ENCODE measurements at regions not wholly inside any gene's neighbourhood (a gene's known extent, or its start where the extent isn't known, plus 50 kb on each side); places are given as distances from the start of the nearest gene placed in this dataset.

- Histone ChIP-seq H2BK12ac (ENCODE audit: low read length) (no peak overlapping the region), H4K8ac (ENCODE audit: low read depth, low read length) (no peak overlapping the region), H2AK5ac (ENCODE audit: low read depth, low read length) (no peak overlapping the region), H2BK5ac (ENCODE audit: low read length) (no peak overlapping the region), H3K79me1 (ENCODE audit: low read depth, low read length) (no peaks in the 10 kb centered on the region), H2BK120ac (ENCODE audit: low read depth, low read length) (no peak overlapping the region), H4K91ac (ENCODE audit: low read depth, low read length, poor library complexity) (no peak overlapping the region), H3K4me3 (ENCODE audit: low read length in 2 of 2) (no peak overlapping the region), H3K4ac (ENCODE audit: low read length) (no peak overlapping the region), H3K14ac (ENCODE audit: low read length) (no peak overlapping the region), H3K9ac (ENCODE audit: low read depth, low read length, poor library complexity) (no peak overlapping the region), H3K27me3 (ENCODE audit: control insufficient read depth in 3 of 3, insufficient read depth in 3 of 3, low read depth in 1 of 3, low read length in 3 of 3) (no peaks in the 10 kb centered on the region), H2BK15ac (ENCODE audit: low read length) (no peak overlapping the region), H3K4me1 (ENCODE audit: control insufficient read depth in 2 of 2, insufficient read depth in 1 of 2, low read depth in 1 of 2, low read length in 2 of 2) (peaks cover 0 to 7% of the 10 kb centered on the region in 2 donors), H3K23ac (ENCODE audit: low read depth, low read length, poor library complexity) (no peak overlapping the region), H3K4me2 (ENCODE audit: insufficient read depth, low read length, poor library complexity, severe bottlenecking) (no peak overlapping the region), H3K9me3 (replicated peaks in 1 of 2; ENCODE audit: control insufficient read depth in 2 of 2, insufficient read depth in 1 of 2, low read depth in 1 of 2, low read length in 2 of 2) (no peaks in the 10 kb centered on the region), H3K18ac (ENCODE audit: low read length) (no peak overlapping the region), H3K27ac (replicated peaks; ENCODE audit: low read length) (no peak overlapping the region), H2AFZ (ENCODE audit: low read length) (no peak overlapping the region), H3K36me3 (replicated peaks in 1 of 2; ENCODE audit: control insufficient read depth in 2 of 2, insufficient read depth in 2 of 2, low read length in 2 of 2) (no peaks in the 10 kb centered on the region)
- no CpG with 5 or more reads among the region's 8 CpGs for WGBS, 2 donors (ENCODE audit: extremely low coverage in 2 of 2, insufficient read length in 2 of 2, insufficient replicate concordance in 1 of 2)
- no peak for DNase-seq (ENCODE audit: low spot score)
These were observed 469.4 kb downstream of the FOXO1 start for GRCh38 chr13:40197049-40197448.

- Histone ChIP-seq H3K4me2 (ENCODE audit: insufficient read depth, low read length, poor library complexity, severe bottlenecking) (no peak overlapping the region), H3K27ac (replicated peaks; ENCODE audit: low read length) (no peak overlapping the region), H3K23ac (ENCODE audit: low read depth, low read length, poor library complexity) (no peak overlapping the region), H3K18ac (ENCODE audit: low read length) (no peak overlapping the region), H2BK15ac (ENCODE audit: low read length) (no peak overlapping the region), H2BK5ac (ENCODE audit: low read length) (no peak overlapping the region), H3K27me3 (ENCODE audit: control insufficient read depth in 3 of 3, insufficient read depth in 3 of 3, low read depth in 1 of 3, low read length in 3 of 3) (no peaks in the 10 kb centered on the region), H3K4me1 (ENCODE audit: control insufficient read depth in 2 of 2, insufficient read depth in 1 of 2, low read depth in 1 of 2, low read length in 2 of 2) (peaks cover 0 to 5% of the 10 kb centered on the region in 2 donors), H3K36me3 (replicated peaks in 1 of 2; ENCODE audit: control insufficient read depth in 2 of 2, insufficient read depth in 2 of 2, low read length in 2 of 2) (no peaks in the 10 kb centered on the region), H3K14ac (ENCODE audit: low read length) (no peak overlapping the region), H2BK12ac (ENCODE audit: low read length) (no peak overlapping the region), H3K4me3 (ENCODE audit: low read length in 2 of 2) (no peak overlapping the region), H2AK5ac (ENCODE audit: low read depth, low read length) (no peak overlapping the region), H3K79me1 (ENCODE audit: low read depth, low read length) (no peaks in the 10 kb centered on the region), H2BK120ac (ENCODE audit: low read depth, low read length) (no peak overlapping the region), H3K9me3 (replicated peaks in 1 of 2; ENCODE audit: control insufficient read depth in 2 of 2, insufficient read depth in 1 of 2, low read depth in 1 of 2, low read length in 2 of 2) (no peaks in the 10 kb centered on the region), H4K8ac (ENCODE audit: low read depth, low read length) (no peak overlapping the region), H3K4ac (ENCODE audit: low read length) (no peak overlapping the region), H2AFZ (ENCODE audit: low read length) (no peak overlapping the region), H4K91ac (ENCODE audit: low read depth, low read length, poor library complexity) (no peak overlapping the region), H3K9ac (ENCODE audit: low read depth, low read length, poor library complexity) (no peak overlapping the region)
- WGBS, 2 donors (ENCODE audit: extremely low coverage in 2 of 2, insufficient read length in 2 of 2, insufficient replicate concordance in 1 of 2): no CpG with 5 or more reads among the region's 4 CpGs
- DNase-seq (ENCODE audit: low spot score): no peak
These were observed 468.4 kb downstream of the FOXO1 start for GRCh38 chr13:40197936-40198595.

- WGBS, 2 donors (ENCODE audit: extremely low coverage in 2 of 2, insufficient read length in 2 of 2, insufficient replicate concordance in 1 of 2): no CpG with 5 or more reads among the region's 2 CpGs
- no peak overlapping the region for H3K4me3 ChIP-seq (ENCODE audit: low read length in 2 of 2)
- no peak overlapping the region for H2AK5ac ChIP-seq (ENCODE audit: low read depth, low read length)
These were observed 466.0 kb downstream of the FOXO1 start for GRCh38 chr13:40200273-40200978.

GRCh38 chr13:40204246-40204645 lies 462.2 kb downstream of the FOXO1 start:
- Histone ChIP-seq H3K36me3 (replicated peaks in 1 of 2; ENCODE audit: control insufficient read depth in 2 of 2, insufficient read depth in 2 of 2, low read length in 2 of 2) (no peaks in the 10 kb centered on the region), H4K91ac (ENCODE audit: low read depth, low read length, poor library complexity) (no peak overlapping the region), H2AFZ (ENCODE audit: low read length) (no peak overlapping the region), H2BK15ac (ENCODE audit: low read length) (no peak overlapping the region), H3K27ac (replicated peaks; ENCODE audit: low read length) (no peak overlapping the region), H4K8ac (ENCODE audit: low read depth, low read length) (no peak overlapping the region), H3K27me3 (ENCODE audit: control insufficient read depth in 3 of 3, insufficient read depth in 3 of 3, low read depth in 1 of 3, low read length in 3 of 3) (no peaks in the 10 kb centered on the region), H2AK5ac (ENCODE audit: low read depth, low read length) (no peak overlapping the region), H2BK120ac (ENCODE audit: low read depth, low read length) (no peak overlapping the region), H3K4me1 (ENCODE audit: control insufficient read depth in 2 of 2, insufficient read depth in 1 of 2, low read depth in 1 of 2, low read length in 2 of 2) (peaks cover 0 to 6% of the 10 kb centered on the region in 2 donors), H3K4me3 (ENCODE audit: low read length in 2 of 2) (no peak overlapping the region), H3K18ac (ENCODE audit: low read length) (no peak overlapping the region), H3K14ac (ENCODE audit: low read length) (no peak overlapping the region), H2BK12ac (ENCODE audit: low read length) (no peak overlapping the region), H3K4me2 (ENCODE audit: insufficient read depth, low read length, poor library complexity, severe bottlenecking) (no peak overlapping the region), H3K4ac (ENCODE audit: low read length) (no peak overlapping the region), H2BK5ac (ENCODE audit: low read length) (no peak overlapping the region), H3K9ac (ENCODE audit: low read depth, low read length, poor library complexity) (no peak overlapping the region), H3K79me1 (ENCODE audit: low read depth, low read length) (no peaks in the 10 kb centered on the region), H3K9me3 (replicated peaks in 1 of 2; ENCODE audit: control insufficient read depth in 2 of 2, insufficient read depth in 1 of 2, low read depth in 1 of 2, low read length in 2 of 2) (peaks cover 4 to 5% of the 10 kb centered on the region in 2 donors), H3K23ac (ENCODE audit: low read depth, low read length, poor library complexity) (no peak overlapping the region)
- DNase-seq (ENCODE audit: low spot score): no peak
- no CpG with 5 or more reads among the region's 1 CpG for WGBS, 2 donors (ENCODE audit: extremely low coverage in 2 of 2, insufficient read length in 2 of 2, insufficient replicate concordance in 1 of 2)

More at GRCh38 chr13:40200273-40200978, 466.0 kb downstream of the FOXO1 start:
- Histone ChIP-seq H3K27me3 (ENCODE audit: control insufficient read depth in 3 of 3, insufficient read depth in 3 of 3, low read depth in 1 of 3, low read length in 3 of 3) (no peaks in the 10 kb centered on the region), H2BK120ac (ENCODE audit: low read depth, low read length) (no peak overlapping the region), H2BK5ac (ENCODE audit: low read length) (no peak overlapping the region), H3K18ac (ENCODE audit: low read length) (no peak overlapping the region), H3K79me1 (ENCODE audit: low read depth, low read length) (no peaks in the 10 kb centered on the region), H3K4ac (ENCODE audit: low read length) (no peak overlapping the region), H4K8ac (ENCODE audit: low read depth, low read length) (no peak overlapping the region), H3K9me3 (replicated peaks in 1 of 2; ENCODE audit: control insufficient read depth in 2 of 2, insufficient read depth in 1 of 2, low read depth in 1 of 2, low read length in 2 of 2) (peaks cover 4 to 5% of the 10 kb centered on the region in 2 donors), H2AFZ (ENCODE audit: low read length) (no peak overlapping the region), H4K91ac (ENCODE audit: low read depth, low read length, poor library complexity) (no peak overlapping the region), H2BK15ac (ENCODE audit: low read length) (no peak overlapping the region), H2BK12ac (ENCODE audit: low read length) (no peak overlapping the region), H3K14ac (ENCODE audit: low read length) (no peak overlapping the region), H3K36me3 (replicated peaks in 1 of 2; ENCODE audit: control insufficient read depth in 2 of 2, insufficient read depth in 2 of 2, low read length in 2 of 2) (no peaks in the 10 kb centered on the region), H3K23ac (ENCODE audit: low read depth, low read length, poor library complexity) (no peak overlapping the region), H3K27ac (replicated peaks; ENCODE audit: low read length) (no peak overlapping the region), H3K4me2 (ENCODE audit: insufficient read depth, low read length, poor library complexity, severe bottlenecking) (no peak overlapping the region), H3K9ac (ENCODE audit: low read depth, low read length, poor library complexity) (no peak overlapping the region), H3K4me1 (ENCODE audit: control insufficient read depth in 2 of 2, insufficient read depth in 1 of 2, low read depth in 1 of 2, low read length in 2 of 2) (peaks cover 0 to 2% of the 10 kb centered on the region in 2 donors)
- no peak for DNase-seq (ENCODE audit: low spot score)

Measured in neuronal stem cell (in vitro differentiated cells).